GM12878 (cell line): ENCODE measurements at regions not wholly inside any gene's neighbourhood (a gene's known extent, or its start where the extent isn't known, plus 50 kb on each side); places are given as distances from the start of the nearest gene placed in this dataset.

ENCODE experiments used
- ATAC-seq: fragments of 200-7000 bp; cut with Tn5 transposase; 3 replicates; pipeline ENCODE4 v1.9.1; 2020; ENCODE audit warnings: mild to moderate bottlenecking, moderate library complexity
- BruUV-seq: library from RNA; stranded (reverse); fragments of 400-500 nt; replicated peaks from 2 replicates; lab custom pipeline; 2021; lab: Mats Ljungman, UMichigan
- CTCF ChIA-PET: fragments of 300-600 bp; sonication (Branson Sonifier 250); formaldehyde crosslinking; extraction: SDS; loops from one replicate; lab custom pipeline; 2021; ENCODE audit warnings: inconsistent platforms; lab: Yijun Ruan, JAX
- POLR2A ChIA-PET: fragments of 350-600 bp; formaldehyde crosslinking; extraction: SDS; loops from one replicate; lab custom pipeline; 2021; ENCODE audit warnings: inconsistent platforms; lab: Charles Lee
- RAD21 ChIA-PET: fragments of 300-600 bp; sonication (Branson Sonifier 250); formaldehyde crosslinking; loops from one replicate; lab custom pipeline; 2023; ENCODE audit warnings: antibody characterized with exemption; ENCODE audit not compliant: unreplicated experiment; lab: Charles Lee
- SMC1A ChIA-PET: fragments of 300-600 bp; sonication (Branson Sonifier 250); formaldehyde crosslinking; loops from one replicate; lab custom pipeline; 2023; ENCODE audit not compliant: unreplicated experiment, uncharacterized antibody; lab: Charles Lee
- DNase-seq: peaks from one replicate; pipeline ENCODE4 v3.0.0-alpha.2; 2011; ENCODE audit warnings: low read depth, low spot score
- FAIRE-seq: peaks from 3 replicates; lab custom pipeline; 2011; peaks lifted over from hg19 to GRCh38; lab: Jason Lieb, UNC
- H2AFZ ChIP-seq: 2 replicates; pipeline ENCODE4 v1.6.0; 2011; ENCODE audit warnings: low read depth, low read length, control low read depth; ENCODE audit not compliant: control insufficient read depth
- H3K27ac ChIP-seq: 2 replicates; pipeline ENCODE4 v1.5.1; 2011; ENCODE audit warnings: control low read depth; ENCODE audit not compliant: control insufficient read depth, insufficient read depth
- H3K27me3 ChIP-seq, 2 experiments: replicated peaks in 1 of 2; 2 replicates each; pipeline versions ENCODE4 v1.6.0 to v1.6.1; 2011; ENCODE audit warnings: low read length in 1 of 2; ENCODE audit not compliant: control insufficient read depth in 2 of 2, insufficient read depth in 2 of 2
- H3K36me3 ChIP-seq, 2 experiments: 2 replicates each; pipeline ENCODE4 v1.5.1; 2011; ENCODE audit warnings: low read length in 1 of 2; ENCODE audit not compliant: control insufficient read depth in 2 of 2, insufficient read depth in 2 of 2
- H3K4me1 ChIP-seq: 2 replicates; pipeline ENCODE4 v1.6.1; 2011; ENCODE audit warnings: mild to moderate bottlenecking, low read length, moderate library complexity, mixed read lengths; ENCODE audit not compliant: control insufficient read depth, insufficient read depth
- H3K4me2 ChIP-seq: 2 replicates; pipeline ENCODE4 v1.6.0; 2011; ENCODE audit warnings: control low read depth; ENCODE audit not compliant: control insufficient read depth, insufficient read depth
- H3K4me3 ChIP-seq: fragments of 200-600 bp; sonication (generic); 2 replicates; pipeline ENCODE4 v1.5.1; 2016
- H3K79me2 ChIP-seq: 2 replicates; pipeline ENCODE4 v1.6.0; 2011; ENCODE audit warnings: low read length; ENCODE audit not compliant: control insufficient read depth, insufficient read depth
- H3K9ac ChIP-seq: 2 replicates; pipeline ENCODE4 v1.8.0; 2011; ENCODE audit warnings: low read length, control low read depth, mixed read lengths; ENCODE audit not compliant: control insufficient read depth, insufficient read depth
- H3K9me3 ChIP-seq: replicated peaks from 3 replicates; pipeline ENCODE4 v1.5.1; 2011; ENCODE audit warnings: mild to moderate bottlenecking, low read length; ENCODE audit not compliant: control insufficient read depth, insufficient read depth
- H4K20me1 ChIP-seq: 2 replicates; pipeline ENCODE4 v1.6.0; 2011; ENCODE audit not compliant: control insufficient read depth, insufficient read depth
- BCL3 ChIP-seq: IDR thresholded peaks from 2 replicates; pipeline ENCODE4 v1.6.1; 2011; ENCODE audit warnings: borderline replicate concordance, low read depth, mild to moderate bottlenecking, moderate library complexity, low read length; ENCODE audit not compliant: insufficient read depth, poor library complexity, severe bottlenecking
- CHD4 ChIP-seq: fragments of 200-600 bp; sonication (generic); IDR thresholded peaks from 2 replicates; pipeline ENCODE4 v1.6.1; 2016; ENCODE audit warnings: mild to moderate bottlenecking
- ETV6 ChIP-seq, 2 experiments: fragments of 450-650 bp in 1 of 2; IDR thresholded peaks in 1 of 2; conservative IDR thresholded peaks in 1 of 2; 2 replicates each; pipeline ENCODE4 v1.6.1; 2014; ENCODE audit warnings: antibody characterized with exemption in 1 of 2, borderline replicate concordance in 1 of 2, low read depth in 1 of 2, mild to moderate bottlenecking in 1 of 2, moderate library complexity in 1 of 2
- KDM1A ChIP-seq: fragments of 200-600 bp; sonication (generic); IDR thresholded peaks from 2 replicates; pipeline ENCODE4 v1.6.1; 2016; ENCODE audit warnings: borderline replicate concordance
- MTA2 ChIP-seq: fragments of 450-650 bp; IDR thresholded peaks from 2 replicates; pipeline ENCODE4 v1.6.1; 2016; ENCODE audit warnings: low read depth, mild to moderate bottlenecking, moderate library complexity
- NBN ChIP-seq: fragments of 450-650 bp; IDR thresholded peaks from 2 replicates; pipeline ENCODE4 v1.6.1; 2016
- NFYA ChIP-seq: IDR thresholded peaks from 2 replicates; pipeline ENCODE4 v1.6.1; 2011; ENCODE audit warnings: low read depth, mild to moderate bottlenecking, low read length, improper control_type of control experiment, borderline replicate concordance
- NR2C2 ChIP-seq: IDR thresholded peaks from 2 replicates; pipeline ENCODE4 v1.6.1; 2011; ENCODE audit warnings: borderline replicate concordance, low read depth; ENCODE audit not compliant: control insufficient read depth, insufficient read length
- POLR2A ChIP-seq: IDR thresholded peaks from 2 replicates; pipeline ENCODE4 v1.6.1; 2011; ENCODE audit warnings: low read depth, mild to moderate bottlenecking, low read length
- POLR2AphosphoS2 ChIP-seq: IDR thresholded peaks from 2 replicates; pipeline ENCODE4 v1.6.1; 2011; ENCODE audit warnings: low read depth, mild to moderate bottlenecking, low read length, improper control_type of control experiment, moderate library complexity
- RELB ChIP-seq: fragments of 450-650 bp; IDR thresholded peaks from 2 replicates; pipeline ENCODE4 v1.6.1; 2017; ENCODE audit warnings: low read depth, mild to moderate bottlenecking, moderate library complexity
- SIX5 ChIP-seq: IDR thresholded peaks from 2 replicates; pipeline ENCODE4 v1.6.1; 2011; ENCODE audit warnings: mild to moderate bottlenecking, low read depth, low read length, moderate library complexity; ENCODE audit not compliant: severe bottlenecking
- TARDBP ChIP-seq: IDR thresholded peaks from 2 replicates; pipeline ENCODE4 v1.6.1; 2016; ENCODE audit warnings: borderline replicate concordance
- ZNF207 ChIP-seq: fragments of 450-650 bp; IDR thresholded peaks from 2 replicates; pipeline ENCODE4 v1.6.1; 2014; ENCODE audit warnings: antibody characterized with exemption, mild to moderate bottlenecking, borderline replicate concordance
- ZNF622 ChIP-seq: fragments of 450-650 bp; IDR thresholded peaks from 2 replicates; pipeline ENCODE4 v1.6.1; 2017; ENCODE audit warnings: mild to moderate bottlenecking, inconsistent platforms
- WGBS: methylation state at CpG from one replicate; pipeline ENCODE4 v1.1.6; 2016; ENCODE audit warnings: low lambda C conversion rate; ENCODE audit not compliant: insufficient replicate concordance, insufficient coverage; ENCODE audit errors: missing lambda C conversion rate; 5-methylcytosine and 5-hydroxymethylcytosine counted together
- in situ Hi-C: fragments of 300-500 bp; cut with MboI; formaldehyde crosslinking; loops from 9 replicates; pipeline ENCODE4 v1.14.3; 2018; ENCODE audit warnings: mixed read lengths
- intact Hi-C: fragments of 100-400 bp; cut with micrococcal nuclease; formaldehyde crosslinking; loops from one replicate; pipeline ENCODE4 v1.14.2; 2022; ENCODE audit not compliant: unreplicated experiment
- TF ChIP-seq, protein P1 (sequence below): fragments of 450-650 bp; IDR thresholded peaks from 2 replicates; pipeline ENCODE4 v1.6.1; 2016; ENCODE audit warnings: mild to moderate bottlenecking

DNA sequence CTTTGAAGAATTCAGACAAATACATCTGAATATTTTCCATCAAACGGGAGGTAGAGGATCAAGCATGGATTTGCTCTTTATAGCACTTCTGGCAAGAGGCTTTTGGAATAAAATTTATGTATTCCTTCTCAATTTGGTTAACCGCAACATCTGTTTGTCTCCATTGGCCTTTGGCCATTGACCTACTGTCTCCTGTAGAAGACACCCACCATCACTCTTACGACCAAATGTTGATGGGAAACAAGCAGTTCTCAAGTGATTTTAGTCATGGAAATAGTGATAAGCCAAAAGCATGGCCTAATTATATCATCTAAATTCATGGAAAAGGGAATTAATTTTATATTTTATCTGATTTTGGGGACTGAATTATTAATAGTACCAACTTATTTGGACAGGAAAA lies 591.9 kb downstream of the CD109 start:
- TF ChIP-seq, protein P1, sequence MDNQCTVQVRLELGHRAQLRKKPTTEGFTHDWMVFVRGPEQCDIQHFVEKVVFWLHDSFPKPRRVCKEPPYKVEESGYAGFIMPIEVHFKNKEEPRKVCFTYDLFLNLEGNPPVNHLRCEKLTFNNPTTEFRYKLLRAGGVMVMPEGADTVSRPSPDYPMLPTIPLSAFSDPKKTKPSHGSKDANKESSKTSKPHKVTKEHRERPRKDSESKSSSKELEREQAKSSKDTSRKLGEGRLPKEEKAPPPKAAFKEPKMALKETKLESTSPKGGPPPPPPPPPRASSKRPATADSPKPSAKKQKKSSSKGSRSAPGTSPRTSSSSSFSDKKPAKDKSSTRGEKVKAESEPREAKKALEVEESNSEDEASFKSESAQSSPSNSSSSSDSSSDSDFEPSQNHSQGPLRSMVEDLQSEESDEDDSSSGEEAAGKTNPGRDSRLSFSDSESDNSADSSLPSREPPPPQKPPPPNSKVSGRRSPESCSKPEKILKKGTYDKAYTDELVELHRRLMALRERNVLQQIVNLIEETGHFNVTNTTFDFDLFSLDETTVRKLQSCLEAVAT = no peak
- no peak for TF ChIP-seq RELB
- no peak for TF ChIP-seq POLR2A
- no peak for TF ChIP-seq NBN
- TF ChIP-seq CHD4 = no peak
- no peak for TF ChIP-seq ETV6 (conservative IDR thresholded peaks at IDR 0.05 in 1 of 2, IDR thresholded peaks at IDR 0.05 in 1 of 2; ENCODE audit: borderline replicate concordance in 1 of 2, low read depth in 1 of 2)
- no peak for TF ChIP-seq TARDBP
- TF ChIP-seq ZNF207 = no peak
- no peak for TF ChIP-seq NFYA
- no peak for TF ChIP-seq POLR2AphosphoS2
- TF ChIP-seq BCL3 = no peak
- no peak for TF ChIP-seq SIX5
- no peak for TF ChIP-seq ZNF622
- TF ChIP-seq KDM1A = no peak
- TF ChIP-seq NR2C2 = no peak
- no peak for TF ChIP-seq MTA2
- H3K36me3 ChIP-seq = no peaks in the 10 kb centered on the region
- DNase-seq = no peak
- BruUV-seq = no TSS peak
- ChIA-PET CTCF (interaction anchor here (0.7 kb wide), 1 partner anchor 921 kb away, joined by 3 read pairs; no protein-coding TSS in a partner anchor), SMC1A (no interaction called here), POLR2A (no interaction called here), RAD21 (no interaction called here)
- intact Hi-C loops = no loop called here
- no peak overlapping the region for H3K4me2 ChIP-seq
- no peaks in the 10 kb centered on the region for H3K27me3 ChIP-seq
- no peak for ATAC-seq
- WGBS = 25% methylated on average over 3 of the region's 3 CpGs
- no peak overlapping the region for H3K9ac ChIP-seq
- H3K4me1 ChIP-seq = no peaks in the 10 kb centered on the region
- H4K20me1 ChIP-seq = no peaks in the 10 kb centered on the region
- H2AFZ ChIP-seq = no peak overlapping the region
- no peaks in the 10 kb centered on the region for H3K9me3 ChIP-seq
- H3K27ac ChIP-seq = no peak overlapping the region
- H3K79me2 ChIP-seq = no peaks in the 10 kb centered on the region
- FAIRE-seq = no peak
- no peak overlapping the region for H3K4me3 ChIP-seq
- in situ Hi-C loops = no loop called here
